Skeletal muscle tissue (tissue), 3 donors: ENCODE measurements at regions not wholly inside any gene's neighbourhood (a gene's known extent, or its start where the extent isn't known, plus 50 kb on each side); places are given as distances from the start of the nearest gene placed in this dataset.

Experiments used
- H3K27ac ChIP-seq: one replicate; pipeline ENCODE4 v1.7.0; 2013; ENCODE audit warnings: mild to moderate bottlenecking, low read depth, low read length, inconsistent platforms
- H3K27me3 ChIP-seq, 3 donors: one replicate each; pipeline ENCODE4 v1.7.0; 2013; ENCODE audit warnings: low read length in 3 of 3; ENCODE audit not compliant: control insufficient read depth in 3 of 3, insufficient read depth in 3 of 3
- H3K36me3 ChIP-seq, 3 donors: one replicate each; pipeline ENCODE4 v1.7.0; 2013; ENCODE audit warnings: low read length in 3 of 3; ENCODE audit not compliant: control insufficient read depth in 3 of 3, insufficient read depth in 3 of 3
- H3K4me1 ChIP-seq, 3 donors: one replicate each; pipeline ENCODE4 v1.7.0; 2013; ENCODE audit warnings: low read length in 3 of 3, mild to moderate bottlenecking in 3 of 3; ENCODE audit not compliant: control insufficient read depth in 3 of 3, insufficient read depth in 3 of 3
- H3K4me3 ChIP-seq, 3 donors: one replicate each; pipeline ENCODE4 v1.7.0; 2013; ENCODE audit warnings: low read length in 3 of 3
- H3K9ac ChIP-seq, 3 donors: one replicate each; pipeline ENCODE4 v1.7.0; 2013; ENCODE audit warnings: low read length in 3 of 3, mild to moderate bottlenecking in 3 of 3, moderate library complexity in 2 of 3, low read depth in 1 of 3
- H3K9me3 ChIP-seq, 3 donors: one replicate each; pipeline ENCODE4 v1.7.0; 2013; ENCODE audit warnings: low read length in 3 of 3; ENCODE audit not compliant: control insufficient read depth in 3 of 3
- donor health status: Osteomylitis.

DNA sequence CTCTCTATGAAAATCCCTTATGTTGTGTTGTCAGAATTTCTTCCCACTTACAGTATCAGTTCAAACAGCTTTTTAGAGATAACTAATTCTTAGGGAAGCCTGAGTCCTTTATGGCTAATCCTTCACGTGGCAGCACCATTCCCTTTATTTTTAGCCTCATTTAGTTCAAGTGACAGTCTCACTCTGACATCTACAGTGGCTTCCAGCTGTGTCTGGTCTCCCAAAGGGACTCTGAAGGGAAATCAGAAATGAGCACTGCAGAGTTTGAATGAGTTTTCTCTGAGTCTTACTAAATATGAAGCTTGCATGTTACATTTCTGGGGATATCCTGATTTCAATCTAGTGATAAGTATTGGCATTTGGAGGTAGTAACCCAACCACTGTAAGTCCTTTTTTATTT is 1104.1 kb downstream of the CDH11 start:
- no peak overlapping the region for H3K9ac ChIP-seq
- no peaks in the 10 kb centered on the region for H3K9me3 ChIP-seq
- no peak overlapping the region for H3K4me3 ChIP-seq
- no peaks in the 10 kb centered on the region for H3K36me3 ChIP-seq
- H3K4me1 ChIP-seq = peaks cover 0 to under 1% (median 0%) of the 10 kb centered on the region in 3 donors
- H3K27me3 ChIP-seq = no peaks in the 10 kb centered on the region
- H3K27ac ChIP-seq = no peak overlapping the region

DNA sequence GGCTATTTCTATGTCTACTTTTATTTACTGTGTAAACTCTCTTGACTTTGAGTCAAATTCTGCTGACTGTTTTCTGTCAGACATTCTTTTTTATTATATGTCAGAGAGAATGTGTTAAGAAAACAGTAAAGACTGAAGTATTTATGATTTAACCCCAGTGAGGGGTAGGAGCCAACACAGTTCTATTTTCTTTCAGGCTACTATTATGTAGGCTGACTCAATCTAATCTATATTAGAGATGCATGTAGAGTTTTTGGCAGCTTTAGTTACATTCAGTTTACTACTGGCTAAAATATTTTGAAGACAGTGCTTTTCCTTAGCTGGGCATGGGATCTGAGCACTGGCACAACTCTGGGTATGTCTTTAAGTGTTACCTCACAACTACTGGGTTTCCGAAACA is 1108.0 kb downstream of the CDH11 start:
- H3K27ac ChIP-seq = no peak overlapping the region
- H3K4me1 ChIP-seq = peaks cover 0 to 10% (median 3%) of the 10 kb centered on the region in 3 donors
- no peaks in the 10 kb centered on the region for H3K36me3 ChIP-seq
- no peaks in the 10 kb centered on the region for H3K27me3 ChIP-seq
- no peak overlapping the region for H3K9ac ChIP-seq
- H3K9me3 ChIP-seq = no peaks in the 10 kb centered on the region
- no peak overlapping the region for H3K4me3 ChIP-seq

DNA sequence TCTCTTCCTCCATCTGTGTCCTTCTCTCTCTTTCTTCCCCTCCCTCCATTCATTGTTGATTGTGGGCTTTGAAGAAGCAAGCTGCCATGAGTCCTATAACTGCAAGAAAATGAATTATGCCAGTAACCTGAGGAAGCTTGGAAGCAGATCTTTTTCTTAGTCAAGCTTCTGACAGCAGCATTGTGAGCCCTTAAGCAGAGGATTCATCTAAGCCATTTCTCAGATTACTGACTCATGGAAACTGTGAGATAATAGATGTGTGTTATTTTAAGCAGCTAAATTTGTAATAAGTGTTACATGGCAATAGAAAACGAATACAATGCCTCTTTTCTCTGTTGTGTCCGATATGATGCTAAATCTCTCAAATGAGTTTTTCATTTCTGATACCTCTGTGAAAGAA is 1109.7 kb downstream of the CDH11 start:
- H3K9ac ChIP-seq = no peak overlapping the region
- H3K9me3 ChIP-seq = no peaks in the 10 kb centered on the region
- no peaks in the 10 kb centered on the region for H3K27me3 ChIP-seq
- peak overlapping the region; percentile 51 for H3K27ac ChIP-seq
- H3K4me3 ChIP-seq = no peak overlapping the region
- H3K4me1 ChIP-seq = peaks cover 0 to 10% (median 3%) of the 10 kb centered on the region in 3 donors
- H3K36me3 ChIP-seq = no peaks in the 10 kb centered on the region

DNA sequence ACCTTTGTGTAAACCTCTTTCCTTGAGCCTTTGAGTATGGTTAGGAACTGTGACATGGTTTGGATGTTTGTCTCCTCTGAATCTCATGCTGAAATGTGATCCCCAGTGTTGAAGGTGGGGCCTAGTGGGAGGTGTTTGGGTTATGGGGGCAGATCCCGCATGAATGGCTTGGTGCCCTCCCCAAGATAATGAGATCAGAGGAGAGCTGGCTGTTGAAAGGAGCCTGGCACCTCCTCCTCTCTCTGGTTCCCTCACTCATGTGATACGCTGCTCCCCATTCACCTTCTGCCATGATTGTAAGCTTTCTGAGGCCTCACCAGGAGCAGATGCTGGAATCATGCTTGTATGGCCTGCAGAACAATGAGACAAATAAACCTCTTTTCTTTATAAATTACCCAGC is 1110.2 kb downstream of the CDH11 start:
- H3K9me3 ChIP-seq = no peaks in the 10 kb centered on the region
- peak overlapping the region in 1 of 3 donors; percentile 16 for H3K9ac ChIP-seq
- peak overlapping the region; percentile 51 for H3K27ac ChIP-seq

DNA sequence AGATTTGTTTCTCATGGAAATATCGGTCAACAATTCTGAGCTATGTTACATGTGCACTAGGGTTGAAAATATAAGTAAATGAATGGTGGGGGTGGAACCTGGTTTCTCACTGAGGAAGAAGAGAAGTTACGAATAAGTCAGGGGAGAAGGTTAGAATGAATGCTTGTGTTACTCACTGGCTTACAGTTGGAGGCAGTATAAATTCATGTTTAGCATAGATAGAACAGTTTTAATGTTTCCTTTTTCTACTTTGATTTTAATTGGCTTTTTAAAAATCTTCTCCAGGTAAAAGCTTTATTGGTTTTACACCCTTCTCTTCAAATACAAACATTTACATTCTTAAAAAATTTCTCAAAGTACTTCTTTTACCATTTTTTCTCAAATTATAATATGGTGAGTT is 1113.7 kb downstream of the CDH11 start:
- Histone ChIP-seq H3K27ac (no peak overlapping the region), H3K36me3 (no peaks in the 10 kb centered on the region), H3K9me3 (no peaks in the 10 kb centered on the region), H3K27me3 (no peaks in the 10 kb centered on the region), H3K4me3 (no peak overlapping the region), H3K9ac (no peak overlapping the region), H3K4me1 (peaks cover 0 to 10% (median 3%) of the 10 kb centered on the region in 3 donors)

More for the DNA sequence above, 1110.2 kb downstream of the CDH11 start:
- Histone ChIP-seq H3K4me1 (peaks cover 0 to 10% (median 3%) of the 10 kb centered on the region in 3 donors), H3K4me3 (no peak overlapping the region), H3K36me3 (no peaks in the 10 kb centered on the region), H3K27me3 (no peaks in the 10 kb centered on the region)

DNA sequence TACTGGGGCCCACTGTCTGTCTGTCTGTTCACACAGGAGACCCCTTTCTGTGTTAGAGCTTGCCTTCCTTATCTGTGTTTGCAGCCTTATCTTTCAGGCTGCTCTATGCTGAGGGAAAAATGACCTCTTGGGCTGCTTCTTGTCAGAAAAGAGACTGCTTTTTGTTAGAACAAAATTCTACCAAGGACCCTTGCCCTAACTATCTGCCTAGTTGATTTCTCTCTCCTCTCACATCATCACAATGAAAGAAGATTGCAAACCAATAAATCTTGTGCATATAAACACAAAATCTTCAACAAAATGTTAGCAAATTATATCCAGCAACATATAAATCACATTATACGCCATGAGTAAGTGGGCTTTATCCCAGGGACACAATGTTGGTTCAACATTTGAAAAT is 1117.7 kb downstream of the CDH11 start:
- Histone ChIP-seq H3K9me3 (no peaks in the 10 kb centered on the region), H3K27ac (no peak overlapping the region), H3K4me3 (no peak overlapping the region), H3K4me1 (no peaks in the 10 kb centered on the region), H3K36me3 (no peaks in the 10 kb centered on the region), H3K27me3 (no peaks in the 10 kb centered on the region), H3K9ac (no peak overlapping the region)

DNA sequence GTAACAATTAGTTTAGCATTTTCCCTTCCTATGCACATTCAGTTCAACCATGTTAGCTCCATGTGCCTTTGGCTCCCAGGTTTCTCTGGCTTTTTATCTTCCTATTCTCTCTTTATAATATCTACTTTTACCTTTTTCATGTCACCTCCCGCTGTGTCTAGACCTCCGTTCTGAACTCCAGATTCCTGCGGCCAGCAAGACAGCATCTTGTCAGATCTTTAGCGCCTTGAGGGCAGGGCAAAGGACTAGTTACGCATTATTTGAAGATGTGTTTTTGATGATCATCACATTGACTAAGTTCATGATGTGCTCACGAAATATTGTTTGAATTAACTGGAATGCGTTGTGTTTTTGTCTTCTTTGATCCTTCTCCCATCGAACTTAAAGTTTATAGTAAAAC is 1126.8 kb downstream of the CDH11 start:
- Histone ChIP-seq H3K9ac (no peak overlapping the region), H3K9me3 (no peaks in the 10 kb centered on the region), H3K27me3 (no peaks in the 10 kb centered on the region), H3K4me1 (no peaks in the 10 kb centered on the region), H3K4me3 (no peak overlapping the region), H3K36me3 (no peaks in the 10 kb centered on the region), H3K27ac (no peak overlapping the region)

DNA sequence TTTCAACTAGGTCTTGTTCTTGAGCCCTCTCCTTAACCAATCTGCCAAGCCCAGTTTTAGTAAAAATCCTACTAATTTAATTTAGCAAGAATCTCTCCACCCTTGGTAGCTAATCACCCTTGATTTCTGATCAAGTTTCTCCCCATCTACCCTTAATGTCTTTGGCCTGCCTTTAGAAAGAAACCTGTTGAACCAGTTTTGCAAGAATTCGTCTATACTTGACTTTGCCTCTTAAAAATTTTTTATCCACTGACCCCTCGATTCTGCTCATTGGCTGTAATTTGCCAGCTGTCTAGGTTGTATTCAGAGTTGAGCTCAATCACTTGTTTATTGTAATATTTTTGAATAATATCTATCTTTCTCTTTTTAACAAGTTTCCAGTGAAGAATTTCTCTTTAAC is 1138.5 kb downstream of the CDH11 start:
- H3K9ac ChIP-seq = no peak overlapping the region
- no peaks in the 10 kb centered on the region for H3K4me1 ChIP-seq
- no peaks in the 10 kb centered on the region for H3K36me3 ChIP-seq
- no peaks in the 10 kb centered on the region for H3K9me3 ChIP-seq
- H3K4me3 ChIP-seq = no peak overlapping the region
- H3K27me3 ChIP-seq = no peaks in the 10 kb centered on the region
- no peak overlapping the region for H3K27ac ChIP-seq

DNA sequence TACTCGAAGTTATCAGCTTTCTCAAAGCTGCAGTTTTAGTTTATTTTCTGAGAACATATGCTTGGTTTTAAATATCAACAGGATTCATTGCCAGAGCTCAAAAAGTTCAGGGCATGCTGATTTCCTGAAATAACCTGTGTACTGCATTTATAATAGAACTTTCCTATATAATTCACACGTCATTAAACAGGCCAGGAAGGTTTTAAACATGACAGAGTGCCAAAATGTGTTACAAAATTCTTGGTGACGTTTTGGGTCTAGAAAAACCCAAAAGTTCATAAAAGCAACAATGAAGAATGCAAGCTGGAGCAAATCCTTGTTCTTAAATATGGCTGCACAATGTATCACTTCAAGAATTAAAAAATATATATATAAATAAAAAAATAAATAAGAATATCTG is 1139.1 kb downstream of the CDH11 start:
- no peaks in the 10 kb centered on the region for H3K36me3 ChIP-seq
- no peak overlapping the region for H3K27ac ChIP-seq
- no peak overlapping the region for H3K9ac ChIP-seq
- H3K4me3 ChIP-seq = no peak overlapping the region
- no peaks in the 10 kb centered on the region for H3K27me3 ChIP-seq
- no peaks in the 10 kb centered on the region for H3K4me1 ChIP-seq
- no peaks in the 10 kb centered on the region for H3K9me3 ChIP-seq

DNA sequence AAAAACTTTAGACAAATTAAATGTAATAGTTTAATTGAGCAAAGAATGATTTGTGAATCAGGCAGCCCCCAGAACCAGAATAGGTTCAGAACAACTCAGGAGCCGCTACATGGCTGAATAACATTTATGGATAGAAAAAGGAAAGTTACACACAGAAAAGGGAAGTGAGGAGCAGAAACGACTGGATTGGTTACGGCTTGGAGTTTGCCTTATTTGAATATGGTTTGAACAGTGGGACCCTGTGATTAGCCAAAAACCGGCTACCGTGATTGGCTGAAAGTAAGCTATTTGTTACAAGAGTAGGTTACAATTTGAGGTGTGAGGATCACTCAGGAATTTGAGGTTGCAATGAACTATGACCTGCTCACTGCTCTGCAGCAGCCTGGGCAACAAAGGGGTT is 1139.8 kb downstream of the CDH11 start:
- H3K36me3 ChIP-seq = no peaks in the 10 kb centered on the region
- H3K4me1 ChIP-seq = no peaks in the 10 kb centered on the region
- no peaks in the 10 kb centered on the region for H3K9me3 ChIP-seq
- no peaks in the 10 kb centered on the region for H3K27me3 ChIP-seq
- H3K9ac ChIP-seq = no peak overlapping the region
- H3K4me3 ChIP-seq = no peak overlapping the region
- no peak overlapping the region for H3K27ac ChIP-seq

DNA sequence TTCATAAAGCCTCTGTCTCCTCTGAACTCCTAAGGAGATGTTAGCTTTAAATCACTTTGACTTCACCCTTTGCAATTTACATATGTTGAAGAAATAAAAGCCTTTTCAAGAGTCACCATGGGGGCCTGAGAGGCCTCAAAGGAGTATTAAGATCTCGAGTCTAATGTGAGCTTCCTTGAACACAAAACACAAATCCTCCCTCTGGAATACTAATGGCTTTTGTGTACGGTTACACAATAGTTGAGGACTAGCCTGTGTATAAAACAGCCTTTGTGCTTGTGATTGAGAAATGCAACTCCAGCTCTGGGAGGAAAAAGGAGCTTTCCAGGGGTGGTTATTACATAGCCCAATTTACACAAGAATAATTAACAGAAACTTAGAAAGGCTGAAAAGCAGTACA is 1140.2 kb downstream of the CDH11 start:
- no peaks in the 10 kb centered on the region for H3K27me3 ChIP-seq
- H3K4me1 ChIP-seq = no peaks in the 10 kb centered on the region
- no peaks in the 10 kb centered on the region for H3K36me3 ChIP-seq
- no peak overlapping the region for H3K9ac ChIP-seq
- no peak overlapping the region for H3K27ac ChIP-seq
- H3K9me3 ChIP-seq = no peaks in the 10 kb centered on the region
- no peak overlapping the region for H3K4me3 ChIP-seq
